ENCODE measurements at regions not wholly inside any gene's neighbourhood (a gene's known extent, or its start where the extent isn't known, plus 50 kb on each side); places are given as distances from the start of the nearest gene placed in this dataset.
A peak's percentile ranks its signal among the peaks of the same experiment; 100 is the strongest.

GRCh38 chr19:28426110-28426729 lies 786.7 kb downstream of the UQCRFS1 start:
- no peaks in the 10 kb centered on the region for H3K9me3 ChIP-seq (replicated peaks; ENCODE audit: low read length)
- no peak overlapping the region for H3K4me2 ChIP-seq (ENCODE audit: low read length)
- no peak overlapping the region for H3K4me3 ChIP-seq (ENCODE audit: low read length)

GRCh38 chr19:28425046-28425931 lies 787.7 kb downstream of the UQCRFS1 start:
- Histone ChIP-seq H3K4me1 (ENCODE audit: control insufficient read depth, insufficient read depth, low read length) (peaks cover 13% of the 10 kb centered on the region), H3K9ac (ENCODE audit: low read depth, low read length) (no peak overlapping the region), H3K36me3 (ENCODE audit: insufficient read depth, low read length) (no peaks in the 10 kb centered on the region), H3K4me3 (ENCODE audit: low read length) (peak overlapping the region; percentile 32), H3K27me3 (ENCODE audit: control insufficient read depth, insufficient read depth, low read length) (no peaks in the 10 kb centered on the region), H3K9me3 (replicated peaks; ENCODE audit: low read length) (no peaks in the 10 kb centered on the region), H3K4me2 (ENCODE audit: low read length) (peak overlapping the region; percentile 24)

More at GRCh38 chr19:28426110-28426729, 786.7 kb downstream of the UQCRFS1 start:
- H3K36me3 ChIP-seq (ENCODE audit: insufficient read depth, low read length) = no peaks in the 10 kb centered on the region
- H3K4me1 ChIP-seq (ENCODE audit: control insufficient read depth, insufficient read depth, low read length) = peaks cover 13% of the 10 kb centered on the region
- no peak overlapping the region for H3K9ac ChIP-seq (ENCODE audit: low read depth, low read length)
- H3K27me3 ChIP-seq (ENCODE audit: control insufficient read depth, insufficient read depth, low read length) = no peaks in the 10 kb centered on the region

- H3K9ac ChIP-seq (ENCODE audit: low read depth, low read length) = no peak overlapping the region
- no peak overlapping the region for H3K4me2 ChIP-seq (ENCODE audit: low read length)
- H3K27me3 ChIP-seq (ENCODE audit: control insufficient read depth, insufficient read depth, low read length) = no peaks in the 10 kb centered on the region
- H3K4me3 ChIP-seq (ENCODE audit: low read length) = no peak overlapping the region
- H3K4me1 ChIP-seq (ENCODE audit: control insufficient read depth, insufficient read depth, low read length) = peaks cover 13% of the 10 kb centered on the region
- H3K36me3 ChIP-seq (ENCODE audit: insufficient read depth, low read length) = no peaks in the 10 kb centered on the region
- no peaks in the 10 kb centered on the region for H3K9me3 ChIP-seq (replicated peaks; ENCODE audit: low read length)
These were observed 788.3 kb downstream of the UQCRFS1 start for GRCh38 chr19:28424662-28425045.

DNA sequence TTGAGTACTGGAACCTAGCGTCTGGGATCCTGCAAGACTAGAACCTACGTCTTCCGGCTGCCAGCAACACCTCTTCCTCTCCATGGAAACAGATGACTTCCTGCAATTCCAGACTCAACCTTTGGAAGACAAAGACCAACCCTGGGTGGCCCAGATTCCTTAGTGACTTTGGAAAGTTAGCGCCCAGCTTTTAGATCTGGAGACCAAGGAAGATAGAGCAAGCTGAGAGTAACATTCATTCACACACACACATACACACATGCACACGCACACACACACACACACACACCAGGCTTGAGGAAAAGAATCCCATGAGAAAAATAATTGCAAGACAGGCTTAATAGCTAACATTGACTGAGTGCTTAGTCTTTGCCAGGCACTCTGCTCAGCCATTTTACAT lies 788.9 kb downstream of the UQCRFS1 start:
- Histone ChIP-seq H3K4me1 (ENCODE audit: control insufficient read depth, insufficient read depth, low read length) (peaks cover 13% of the 10 kb centered on the region), H3K9me3 (replicated peaks; ENCODE audit: low read length) (no peaks in the 10 kb centered on the region), H3K9ac (ENCODE audit: low read depth, low read length) (no peak overlapping the region), H3K4me3 (ENCODE audit: low read length) (no peak overlapping the region), H3K36me3 (ENCODE audit: insufficient read depth, low read length) (no peaks in the 10 kb centered on the region), H3K27me3 (ENCODE audit: control insufficient read depth, insufficient read depth, low read length) (no peaks in the 10 kb centered on the region), H3K4me2 (ENCODE audit: low read length) (no peak overlapping the region)

DNA sequence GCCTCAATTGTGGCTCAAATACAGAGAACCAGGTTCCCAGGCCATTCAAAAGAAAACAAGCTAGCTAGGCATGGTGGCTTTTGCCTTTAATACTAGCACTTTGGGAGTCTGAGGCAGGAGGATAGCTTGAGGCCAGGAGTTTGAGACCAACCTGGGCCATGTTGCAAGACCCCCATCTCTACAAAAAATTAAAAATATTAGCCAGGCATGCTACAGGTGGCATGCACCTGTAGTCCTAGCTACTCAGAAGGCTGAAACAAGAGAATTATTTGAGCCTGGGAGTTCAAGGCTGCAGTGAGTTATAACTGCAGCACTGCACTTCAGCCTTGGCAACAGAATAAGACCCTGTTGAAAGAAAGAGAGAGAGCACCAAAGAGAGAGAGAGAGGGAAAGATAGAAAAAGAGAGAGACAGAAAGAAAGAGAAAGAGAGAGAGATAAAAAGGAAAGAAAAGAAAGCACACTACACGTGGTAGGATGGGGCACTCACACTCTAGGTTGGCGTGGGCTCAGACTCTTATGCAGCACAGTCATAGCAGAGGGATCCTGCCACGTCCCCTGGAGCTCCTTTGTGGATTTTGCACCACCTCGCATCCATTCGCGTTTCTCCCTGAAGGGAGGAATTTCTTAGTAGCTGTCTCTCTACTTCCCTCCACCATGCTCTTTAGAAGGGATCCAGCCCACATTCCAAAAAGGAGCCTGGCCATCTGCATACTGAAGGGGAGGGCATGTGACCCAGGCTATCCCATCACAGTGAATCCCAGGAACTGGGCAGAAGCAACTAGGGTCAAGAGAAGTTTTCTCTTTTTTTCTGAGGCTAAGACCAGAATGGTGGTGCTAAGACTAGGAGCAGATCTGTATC lies 789.9 kb downstream of the UQCRFS1 start:
- H3K36me3 ChIP-seq (ENCODE audit: insufficient read depth, low read length) = no peaks in the 10 kb centered on the region
- no peak overlapping the region for H3K4me2 ChIP-seq (ENCODE audit: low read length)
- peaks cover 13% of the 10 kb centered on the region for H3K4me1 ChIP-seq (ENCODE audit: control insufficient read depth, insufficient read depth, low read length)
- H3K9ac ChIP-seq (ENCODE audit: low read depth, low read length) = no peak overlapping the region
- H3K27me3 ChIP-seq (ENCODE audit: control insufficient read depth, insufficient read depth, low read length) = no peaks in the 10 kb centered on the region
- no peaks in the 10 kb centered on the region for H3K9me3 ChIP-seq (replicated peaks; ENCODE audit: low read length)
- H3K4me3 ChIP-seq (ENCODE audit: low read length) = no peak overlapping the region

GRCh38 chr19:28422046-28422445 lies 790.9 kb downstream of the UQCRFS1 start:
- no peaks in the 10 kb centered on the region for H3K36me3 ChIP-seq (ENCODE audit: insufficient read depth, low read length)
- peaks cover 13% of the 10 kb centered on the region for H3K4me1 ChIP-seq (ENCODE audit: control insufficient read depth, insufficient read depth, low read length)
- no peak overlapping the region for H3K9ac ChIP-seq (ENCODE audit: low read depth, low read length)
- no peak overlapping the region for H3K4me2 ChIP-seq (ENCODE audit: low read length)
- H3K4me3 ChIP-seq (ENCODE audit: low read length) = no peak overlapping the region
- H3K9me3 ChIP-seq (replicated peaks; ENCODE audit: low read length) = no peaks in the 10 kb centered on the region
- H3K27me3 ChIP-seq (ENCODE audit: control insufficient read depth, insufficient read depth, low read length) = no peaks in the 10 kb centered on the region

- H3K9ac ChIP-seq (ENCODE audit: low read depth, low read length) = no peak overlapping the region
- H3K27me3 ChIP-seq (ENCODE audit: control insufficient read depth, insufficient read depth, low read length) = no peaks in the 10 kb centered on the region
These were observed 792.0 kb downstream of the UQCRFS1 start for GRCh38 chr19:28420811-28421550.

DNA sequence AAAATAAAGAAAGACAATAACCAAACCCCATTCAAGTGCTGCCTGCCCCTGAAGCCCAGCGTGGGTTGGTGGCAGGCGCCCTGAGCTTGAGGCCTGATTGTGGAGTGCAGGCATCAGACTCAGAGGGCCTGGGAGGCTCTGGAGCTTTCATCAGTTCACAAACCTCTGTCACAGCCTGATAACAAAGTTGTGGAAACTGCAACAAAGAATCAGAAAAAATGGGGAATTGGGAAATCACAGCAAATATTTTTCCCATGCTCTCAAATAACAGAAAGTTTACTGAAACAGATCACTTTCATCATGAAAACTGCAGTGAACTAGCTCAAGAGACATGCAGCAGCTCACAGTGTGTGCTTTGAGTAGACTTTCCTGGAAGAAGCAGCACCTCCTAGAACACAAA lies 793.6 kb downstream of the UQCRFS1 start:
- Histone ChIP-seq H3K9me3 (replicated peaks; ENCODE audit: low read length) (no peaks in the 10 kb centered on the region), H3K4me1 (ENCODE audit: control insufficient read depth, insufficient read depth, low read length) (no peaks in the 10 kb centered on the region), H3K4me3 (ENCODE audit: low read length) (no peak overlapping the region), H3K27me3 (ENCODE audit: control insufficient read depth, insufficient read depth, low read length) (no peaks in the 10 kb centered on the region), H3K4me2 (ENCODE audit: low read length) (no peak overlapping the region), H3K9ac (ENCODE audit: low read depth, low read length) (no peak overlapping the region), H3K36me3 (ENCODE audit: insufficient read depth, low read length) (no peaks in the 10 kb centered on the region)

More at GRCh38 chr19:28420811-28421550, 792.0 kb downstream of the UQCRFS1 start:
- Histone ChIP-seq H3K4me2 (ENCODE audit: low read length) (no peak overlapping the region), H3K4me3 (ENCODE audit: low read length) (no peak overlapping the region), H3K4me1 (ENCODE audit: control insufficient read depth, insufficient read depth, low read length) (peaks cover 9% of the 10 kb centered on the region), H3K36me3 (ENCODE audit: insufficient read depth, low read length) (no peaks in the 10 kb centered on the region), H3K9me3 (replicated peaks; ENCODE audit: low read length) (no peaks in the 10 kb centered on the region)

- no peaks in the 10 kb centered on the region for H3K4me1 ChIP-seq (ENCODE audit: control insufficient read depth, insufficient read depth, low read length)
- H3K9me3 ChIP-seq (replicated peaks; ENCODE audit: low read length) = no peaks in the 10 kb centered on the region
- no peak overlapping the region for H3K4me3 ChIP-seq (ENCODE audit: low read length)
- no peaks in the 10 kb centered on the region for H3K27me3 ChIP-seq (ENCODE audit: control insufficient read depth, insufficient read depth, low read length)
- no peaks in the 10 kb centered on the region for H3K36me3 ChIP-seq (ENCODE audit: insufficient read depth, low read length)
- no peak overlapping the region for H3K4me2 ChIP-seq (ENCODE audit: low read length)
- no peak overlapping the region for H3K9ac ChIP-seq (ENCODE audit: low read depth, low read length)
These were observed 795.6 kb downstream of the UQCRFS1 start for GRCh38 chr19:28417361-28417760.

GRCh38 chr19:28416245-28416644 lies 796.7 kb downstream of the UQCRFS1 start:
- Histone ChIP-seq H3K9ac (ENCODE audit: low read depth, low read length) (no peak overlapping the region), H3K27me3 (ENCODE audit: control insufficient read depth, insufficient read depth, low read length) (no peaks in the 10 kb centered on the region), H3K4me2 (ENCODE audit: low read length) (no peak overlapping the region), H3K4me1 (ENCODE audit: control insufficient read depth, insufficient read depth, low read length) (no peaks in the 10 kb centered on the region), H3K4me3 (ENCODE audit: low read length) (no peak overlapping the region), H3K36me3 (ENCODE audit: insufficient read depth, low read length) (no peaks in the 10 kb centered on the region), H3K9me3 (replicated peaks; ENCODE audit: low read length) (no peaks in the 10 kb centered on the region)

DNA sequence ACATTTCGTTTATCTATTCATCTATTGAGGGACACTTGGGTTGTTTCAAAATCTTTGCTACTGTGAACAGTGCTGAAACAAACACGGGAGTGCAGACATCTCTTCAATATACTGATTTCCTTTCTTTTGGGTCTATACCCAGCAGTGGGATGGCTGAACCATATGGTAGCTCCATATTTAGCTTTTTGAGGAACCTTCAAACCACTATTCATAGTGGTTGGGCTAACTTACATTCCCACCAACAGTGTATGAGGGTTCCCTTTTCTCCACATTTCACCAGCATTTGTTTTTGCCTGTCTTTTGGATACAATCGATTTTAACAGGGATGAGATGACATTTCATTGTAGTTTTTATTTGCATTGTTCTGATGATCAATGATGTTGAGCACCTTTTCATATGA lies 798.2 kb downstream of the UQCRFS1 start:
- no peaks in the 10 kb centered on the region for H3K36me3 ChIP-seq (ENCODE audit: insufficient read depth, low read length)

More for the DNA sequence above, 798.2 kb downstream of the UQCRFS1 start:
- Histone ChIP-seq H3K27me3 (ENCODE audit: control insufficient read depth, insufficient read depth, low read length) (no peaks in the 10 kb centered on the region), H3K9ac (ENCODE audit: low read depth, low read length) (no peak overlapping the region), H3K4me1 (ENCODE audit: control insufficient read depth, insufficient read depth, low read length) (no peaks in the 10 kb centered on the region), H3K4me2 (ENCODE audit: low read length) (no peak overlapping the region), H3K4me3 (ENCODE audit: low read length) (no peak overlapping the region), H3K9me3 (replicated peaks; ENCODE audit: low read length) (no peaks in the 10 kb centered on the region)
